H1 (cell line): ENCODE measurements at regions not wholly inside any gene's neighbourhood (a gene's known extent, or its start where the extent isn't known, plus 50 kb on each side); places are given as distances from the start of the nearest gene placed in this dataset.

Experiments used
- CBX5 ChIP-seq: fragments of 300-800, 300-1000 bp; sonication (generic); IDR thresholded peaks from 2 replicates; pipeline ENCODE4 v1.7.1; 2016; ENCODE audit warnings: antibody characterized with exemption, low read length, low read depth
- CHD7 ChIP-seq: fragments of 300-600 bp; sonication (generic); IDR thresholded peaks from 2 replicates; pipeline ENCODE4 v1.7.1; 2012; ENCODE audit warnings: low read length, moderate library complexity, mild to moderate bottlenecking, inconsistent platforms; ENCODE audit not compliant: insufficient replicate concordance
- JUND ChIP-seq: IDR thresholded peaks from 2 replicates; pipeline ENCODE4 v1.6.1; 2011; ENCODE audit warnings: mild to moderate bottlenecking, improper control_type of control experiment, low read length

GRCh38 chr1:221414772-221415539 lies 326.9 kb downstream of the DUSP10 start (continued):
- no peak for TF ChIP-seq CHD7
- no peak for TF ChIP-seq CBX5
- TF ChIP-seq JUND = no peak
